Thoracic aorta (tissue), 2 donors: ENCODE measurements at regions not wholly inside any gene's neighbourhood (a gene's known extent, or its start where the extent isn't known, plus 50 kb on each side); places are given as distances from the start of the nearest gene placed in this dataset.

Experiments used
- ATAC-seq: fragments of 150-250 bp; one replicate; pipeline ENCODE4 v1.8.0; 2017; ENCODE audit warnings: low read depth; ENCODE audit not compliant: insufficient number of reproducible peaks, low FRiP score
- DNase-seq: peaks from one replicate; pipeline ENCODE4 v3.0.0-alpha.2; 2020; ENCODE audit warnings: low spot score
- H3K27ac ChIP-seq, 2 donors: fragments of 200-600 bp; sonication (generic); 1 replicate in 1 of 2; 2 replicates in 1 of 2; pipeline ENCODE4 v1.5.1; 2016; ENCODE audit warnings: mild to moderate bottlenecking in 2 of 2, moderate library complexity in 2 of 2
- H3K27me3 ChIP-seq: fragments of 200-600 bp; sonication (generic); replicated peaks from 2 replicates; pipeline ENCODE4 v1.6.0; 2016; ENCODE audit warnings: mild to moderate bottlenecking; ENCODE audit not compliant: insufficient read depth
- H3K36me3 ChIP-seq: fragments of 200-600 bp; sonication (generic); one replicate; pipeline ENCODE4 v1.5.1; 2016
- H3K4me1 ChIP-seq, 2 donors: fragments of 200-600 bp; sonication (generic); 1 replicate in 1 of 2; 2 replicates in 1 of 2; pipeline versions ENCODE4 v1.5.1 to v1.6.0; 2016; ENCODE audit warnings: low read depth in 2 of 2, mild to moderate bottlenecking in 1 of 2; ENCODE audit not compliant: control insufficient read depth in 1 of 2
- H3K4me3 ChIP-seq: fragments of 200-600 bp; sonication (generic); 2 replicates; pipeline ENCODE4 v1.5.1; 2016; ENCODE audit warnings: mild to moderate bottlenecking
- H3K9me3 ChIP-seq: fragments of 200-600 bp; sonication (generic); 2 replicates; pipeline ENCODE4 v1.5.1; 2016
- TF ChIP-seq, protein P1 (sequence below): fragments of 200-600 bp; sonication (generic); IDR thresholded peaks from one replicate; pipeline ENCODE4 v1.5.1; 2019; ENCODE audit warnings: antibody characterized with exemption

DNA sequence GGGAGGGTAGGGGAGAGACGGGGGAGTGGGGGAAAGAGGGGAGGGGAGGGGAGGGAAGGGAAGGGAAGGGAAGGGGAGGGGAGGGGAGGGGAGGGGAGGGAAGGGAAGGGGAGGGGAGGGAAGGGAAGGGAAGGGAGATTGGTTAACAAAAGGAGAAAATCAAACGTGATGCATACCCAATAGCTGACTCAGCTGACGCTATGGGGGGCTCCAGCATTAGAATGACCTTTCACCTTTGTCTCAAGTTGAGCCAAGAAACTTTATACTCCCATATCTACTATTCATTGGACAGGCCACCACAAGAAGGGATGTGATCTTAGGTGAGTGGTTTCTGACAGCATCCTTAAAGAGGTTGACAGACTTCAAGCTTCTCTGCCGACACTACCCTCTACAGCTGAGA is 432.8 kb upstream of the CDH5 start:
- H3K4me3 ChIP-seq: no peak overlapping the region
- H3K4me1 ChIP-seq: no peaks in the 10 kb centered on the region
- H3K9me3 ChIP-seq: no peaks in the 10 kb centered on the region
- H3K27me3 ChIP-seq: no peaks in the 10 kb centered on the region
- H3K36me3 ChIP-seq: no peaks in the 10 kb centered on the region
- TF ChIP-seq, protein P1, sequence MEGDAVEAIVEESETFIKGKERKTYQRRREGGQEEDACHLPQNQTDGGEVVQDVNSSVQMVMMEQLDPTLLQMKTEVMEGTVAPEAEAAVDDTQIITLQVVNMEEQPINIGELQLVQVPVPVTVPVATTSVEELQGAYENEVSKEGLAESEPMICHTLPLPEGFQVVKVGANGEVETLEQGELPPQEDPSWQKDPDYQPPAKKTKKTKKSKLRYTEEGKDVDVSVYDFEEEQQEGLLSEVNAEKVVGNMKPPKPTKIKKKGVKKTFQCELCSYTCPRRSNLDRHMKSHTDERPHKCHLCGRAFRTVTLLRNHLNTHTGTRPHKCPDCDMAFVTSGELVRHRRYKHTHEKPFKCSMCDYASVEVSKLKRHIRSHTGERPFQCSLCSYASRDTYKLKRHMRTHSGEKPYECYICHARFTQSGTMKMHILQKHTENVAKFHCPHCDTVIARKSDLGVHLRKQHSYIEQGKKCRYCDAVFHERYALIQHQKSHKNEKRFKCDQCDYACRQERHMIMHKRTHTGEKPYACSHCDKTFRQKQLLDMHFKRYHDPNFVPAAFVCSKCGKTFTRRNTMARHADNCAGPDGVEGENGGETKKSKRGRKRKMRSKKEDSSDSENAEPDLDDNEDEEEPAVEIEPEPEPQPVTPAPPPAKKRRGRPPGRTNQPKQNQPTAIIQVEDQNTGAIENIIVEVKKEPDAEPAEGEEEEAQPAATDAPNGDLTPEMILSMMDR: no peak
- no peak overlapping the region for H3K27ac ChIP-seq
- ATAC-seq: no peak
- DNase-seq: no peak

DNA sequence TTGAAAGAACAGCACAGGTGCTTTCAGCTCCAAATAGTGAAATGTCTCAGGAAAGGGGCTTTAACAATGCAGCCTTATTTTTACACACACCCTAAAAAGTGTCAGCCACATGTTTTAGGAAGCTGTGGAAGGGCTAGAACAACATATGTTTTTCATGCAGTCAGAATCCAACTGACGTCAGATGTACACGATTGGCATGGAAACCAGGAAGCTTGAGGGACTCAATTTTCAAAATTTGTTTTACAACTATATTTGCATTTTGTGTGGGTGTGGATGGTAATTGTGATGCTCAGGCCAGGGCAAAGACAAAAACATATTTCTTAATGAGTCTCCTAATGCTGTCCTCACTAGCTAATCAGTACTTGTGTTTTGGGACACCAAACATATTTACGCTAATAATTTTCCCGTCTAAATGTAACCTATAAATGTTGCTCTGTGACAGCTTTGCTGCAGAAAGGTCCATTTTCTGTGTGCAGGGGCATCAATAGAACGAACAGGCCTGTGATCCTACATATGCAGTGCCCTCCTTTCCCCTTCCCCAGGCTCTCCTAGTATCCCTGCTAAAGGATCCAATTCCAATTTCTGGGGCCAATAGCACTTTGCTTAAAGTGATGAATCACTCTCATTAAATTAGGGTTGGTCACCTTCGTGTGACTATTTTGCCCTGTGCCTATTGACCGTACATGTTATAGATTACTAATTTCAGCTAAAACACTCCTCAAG is 434.0 kb upstream of the CDH5 start:
- H3K27ac ChIP-seq: no peak overlapping the region
- ATAC-seq: no peak
- no peaks in the 10 kb centered on the region for H3K9me3 ChIP-seq
- no peaks in the 10 kb centered on the region for H3K36me3 ChIP-seq
- H3K4me1 ChIP-seq: no peaks in the 10 kb centered on the region
- H3K4me3 ChIP-seq: no peak overlapping the region
- no peaks in the 10 kb centered on the region for H3K27me3 ChIP-seq
- TF ChIP-seq, protein P1: no peak
- no peak for DNase-seq

DNA sequence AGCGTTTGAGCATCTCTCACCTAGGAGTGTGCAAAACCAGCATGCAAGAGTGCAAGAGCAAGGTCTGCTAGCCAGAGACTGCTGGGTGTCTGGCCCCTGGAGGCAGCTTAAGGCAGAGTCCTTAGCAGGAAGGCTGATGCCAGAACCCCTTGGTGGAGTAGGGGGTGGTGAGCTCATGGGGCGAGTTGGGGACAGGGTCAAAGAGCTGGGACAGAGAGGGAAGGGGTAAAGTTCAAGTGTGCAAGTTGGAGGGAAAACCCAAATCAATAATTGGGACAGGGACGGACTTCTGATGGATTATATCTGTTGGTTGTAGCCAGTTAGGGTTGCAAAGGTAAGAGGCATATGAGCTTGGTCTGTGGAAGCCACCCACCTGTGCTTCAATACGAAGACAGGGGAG is 443.6 kb upstream of the CDH5 start:
- TF ChIP-seq, protein P1: no peak
- Histone ChIP-seq H3K27me3 (no peaks in the 10 kb centered on the region), H3K36me3 (no peaks in the 10 kb centered on the region), H3K4me3 (no peak overlapping the region), H3K4me1 (no peaks in the 10 kb centered on the region), H3K9me3 (no peaks in the 10 kb centered on the region), H3K27ac (no peak overlapping the region)
- ATAC-seq: no peak
- DNase-seq: no peak

DNA sequence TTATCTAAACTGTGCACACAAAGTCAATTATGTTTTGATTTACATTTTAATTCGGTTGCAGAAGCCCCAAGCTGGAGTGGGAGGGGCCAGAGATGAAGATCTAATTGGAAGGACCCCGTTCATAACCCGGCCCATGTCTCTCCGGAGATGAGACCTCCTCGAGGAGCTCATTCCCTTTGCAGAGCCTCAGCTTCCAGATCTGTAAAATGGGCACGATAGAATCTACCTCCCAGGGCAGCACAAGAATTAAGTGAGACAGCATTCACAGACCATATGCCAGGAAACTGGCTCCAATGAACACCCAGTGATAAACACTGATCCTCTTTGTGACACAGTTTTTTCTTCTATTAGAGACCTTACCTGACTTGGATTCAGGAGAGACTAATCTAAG is 446.5 kb upstream of the CDH5 start:
- H3K4me3 ChIP-seq: no peak overlapping the region
- H3K27ac ChIP-seq: no peak overlapping the region
- DNase-seq (no peak), ATAC-seq (no peak)
- H3K27me3 ChIP-seq: no peaks in the 10 kb centered on the region
- TF ChIP-seq, protein P1: no peak
- H3K4me1 ChIP-seq: no peaks in the 10 kb centered on the region
- H3K9me3 ChIP-seq: no peaks in the 10 kb centered on the region
- no peaks in the 10 kb centered on the region for H3K36me3 ChIP-seq

DNA sequence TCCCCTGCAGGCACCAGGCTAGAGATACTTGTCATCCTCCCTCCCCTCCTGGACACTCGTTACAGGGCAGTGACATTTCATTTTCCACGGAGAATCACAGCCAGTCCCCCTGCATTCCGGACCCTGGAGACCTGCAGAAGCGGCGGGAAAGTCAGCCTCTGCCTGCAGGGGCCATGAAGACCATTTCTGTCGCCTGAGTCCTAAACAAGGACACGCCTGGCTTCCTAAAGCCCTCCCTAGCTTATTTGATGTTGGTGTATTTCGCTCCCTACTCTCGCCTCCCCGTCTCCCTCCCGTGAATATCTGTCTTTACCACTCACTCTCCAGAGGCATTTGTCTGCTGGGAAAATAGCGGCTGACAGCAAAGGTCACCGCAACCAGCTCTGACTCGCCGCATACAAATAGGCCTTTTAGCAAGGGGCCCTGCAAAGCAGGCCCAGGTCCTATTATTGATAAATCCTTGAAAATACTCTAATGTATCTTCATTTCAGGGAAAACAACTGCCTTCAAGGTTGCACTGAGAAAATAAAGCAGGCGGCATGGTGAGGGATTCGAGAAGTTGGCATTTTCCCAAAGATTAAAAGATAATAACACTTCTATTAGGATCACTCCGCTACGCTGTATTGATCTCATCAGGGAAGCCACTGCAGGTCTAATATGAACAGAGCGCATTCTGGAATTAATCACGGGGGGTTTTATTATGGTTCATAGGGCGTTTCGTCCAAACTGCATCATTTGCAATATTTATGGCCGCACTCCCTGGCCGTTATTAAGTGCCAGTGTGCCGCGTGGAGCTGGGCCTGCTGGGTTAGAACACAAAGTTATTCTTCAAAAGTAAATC is 447.1 kb upstream of the CDH5 start:
- Histone ChIP-seq H3K9me3 (no peaks in the 10 kb centered on the region), H3K36me3 (no peaks in the 10 kb centered on the region), H3K27me3 (no peaks in the 10 kb centered on the region), H3K4me3 (no peak overlapping the region), H3K27ac (no peak overlapping the region), H3K4me1 (no peaks in the 10 kb centered on the region)
- no peak for ATAC-seq
- TF ChIP-seq, protein P1: no peak
- no peak for DNase-seq
